GM12878 (cell line): ENCODE measurements at regions not wholly inside any gene's neighbourhood (a gene's known extent, or its start where the extent isn't known, plus 50 kb on each side); places are given as distances from the start of the nearest gene placed in this dataset.

Experiments
- ATAC-seq: fragments of 200-7000 bp; cut with Tn5 transposase; 3 replicates; pipeline ENCODE4 v1.9.1; 2020; ENCODE audit warnings: mild to moderate bottlenecking, moderate library complexity
- BruUV-seq: library from RNA; stranded (reverse); fragments of 400-500 nt; replicated peaks from 2 replicates; lab custom pipeline; 2021; lab: Mats Ljungman, UMichigan
- CTCF ChIA-PET: fragments of 300-600 bp; sonication (Branson Sonifier 250); formaldehyde crosslinking; extraction: SDS; loops from one replicate; lab custom pipeline; 2021; ENCODE audit warnings: inconsistent platforms; lab: Yijun Ruan, JAX
- POLR2A ChIA-PET: fragments of 350-600 bp; formaldehyde crosslinking; extraction: SDS; loops from one replicate; lab custom pipeline; 2021; ENCODE audit warnings: inconsistent platforms; lab: Charles Lee
- RAD21 ChIA-PET: fragments of 300-600 bp; sonication (Branson Sonifier 250); formaldehyde crosslinking; loops from one replicate; lab custom pipeline; 2023; ENCODE audit warnings: antibody characterized with exemption; ENCODE audit not compliant: unreplicated experiment; lab: Charles Lee
- SMC1A ChIA-PET: fragments of 300-600 bp; sonication (Branson Sonifier 250); formaldehyde crosslinking; loops from one replicate; lab custom pipeline; 2023; ENCODE audit not compliant: unreplicated experiment, uncharacterized antibody; lab: Charles Lee
- DNase-seq: peaks from one replicate; pipeline ENCODE4 v3.0.0-alpha.2; 2011; ENCODE audit warnings: low read depth, low spot score
- FAIRE-seq: peaks from 3 replicates; lab custom pipeline; 2011; peaks lifted over from hg19 to GRCh38; lab: Jason Lieb, UNC
- H2AFZ ChIP-seq: 2 replicates; pipeline ENCODE4 v1.6.0; 2011; ENCODE audit warnings: low read depth, low read length, control low read depth; ENCODE audit not compliant: control insufficient read depth
- H3K27ac ChIP-seq: 2 replicates; pipeline ENCODE4 v1.5.1; 2011; ENCODE audit warnings: control low read depth; ENCODE audit not compliant: control insufficient read depth, insufficient read depth
- H3K27me3 ChIP-seq, 2 experiments: replicated peaks in 1 of 2; 2 replicates each; pipeline versions ENCODE4 v1.6.0 to v1.6.1; 2011; ENCODE audit warnings: low read length in 1 of 2; ENCODE audit not compliant: control insufficient read depth in 2 of 2, insufficient read depth in 2 of 2
- H3K36me3 ChIP-seq, 2 experiments: 2 replicates each; pipeline ENCODE4 v1.5.1; 2011; ENCODE audit warnings: low read length in 1 of 2; ENCODE audit not compliant: control insufficient read depth in 2 of 2, insufficient read depth in 2 of 2
- H3K4me1 ChIP-seq: 2 replicates; pipeline ENCODE4 v1.6.1; 2011; ENCODE audit warnings: mild to moderate bottlenecking, low read length, moderate library complexity, mixed read lengths; ENCODE audit not compliant: control insufficient read depth, insufficient read depth
- H3K4me2 ChIP-seq: 2 replicates; pipeline ENCODE4 v1.6.0; 2011; ENCODE audit warnings: control low read depth; ENCODE audit not compliant: control insufficient read depth, insufficient read depth
- H3K4me3 ChIP-seq: fragments of 200-600 bp; sonication (generic); 2 replicates; pipeline ENCODE4 v1.5.1; 2016
- H3K79me2 ChIP-seq: 2 replicates; pipeline ENCODE4 v1.6.0; 2011; ENCODE audit warnings: low read length; ENCODE audit not compliant: control insufficient read depth, insufficient read depth
- H3K9ac ChIP-seq: 2 replicates; pipeline ENCODE4 v1.8.0; 2011; ENCODE audit warnings: low read length, control low read depth, mixed read lengths; ENCODE audit not compliant: control insufficient read depth, insufficient read depth
- H3K9me3 ChIP-seq: replicated peaks from 3 replicates; pipeline ENCODE4 v1.5.1; 2011; ENCODE audit warnings: mild to moderate bottlenecking, low read length; ENCODE audit not compliant: control insufficient read depth, insufficient read depth
- H4K20me1 ChIP-seq: 2 replicates; pipeline ENCODE4 v1.6.0; 2011; ENCODE audit not compliant: control insufficient read depth, insufficient read depth
- ATF2 ChIP-seq: IDR thresholded peaks from 2 replicates; pipeline ENCODE4 v1.6.1; 2012; ENCODE audit warnings: low read length, inconsistent platforms
- CEBPB ChIP-seq, 2 experiments: fragments of 150-350 bp in 1 of 2; IDR thresholded peaks; 2 replicates each; pipeline ENCODE4 v1.6.1; 2012 to 2014; ENCODE audit warnings: low read depth in 2 of 2, low read length in 2 of 2, borderline replicate concordance in 1 of 2, inconsistent platforms in 1 of 2
- EGR1 ChIP-seq, 2 experiments: IDR thresholded peaks; 1 replicate in 1 of 2; 2 replicates in 1 of 2; pipeline ENCODE4 v1.6.1; 2011 to 2012; ENCODE audit warnings: low read depth in 2 of 2, low read length in 2 of 2, borderline replicate concordance in 1 of 2, mild to moderate bottlenecking in 1 of 2, moderate library complexity in 1 of 2
- REST ChIP-seq: IDR thresholded peaks from 2 replicates; pipeline ENCODE4 v1.6.1; 2012; ENCODE audit warnings: mild to moderate bottlenecking, low read depth, low read length
- SMAD1 ChIP-seq: fragments of 450-650 bp; IDR thresholded peaks from 2 replicates; pipeline ENCODE4 v1.6.1; 2018; ENCODE audit warnings: mild to moderate bottlenecking, low read depth; ENCODE audit not compliant: partially characterized antibody
- YBX1 ChIP-seq: fragments of 450-650 bp; IDR thresholded peaks from 2 replicates; pipeline ENCODE4 v1.6.1; 2016; ENCODE audit warnings: antibody characterized with exemption
- WGBS: methylation state at CpG from one replicate; pipeline ENCODE4 v1.1.6; 2016; ENCODE audit warnings: low lambda C conversion rate; ENCODE audit not compliant: insufficient replicate concordance, insufficient coverage; ENCODE audit errors: missing lambda C conversion rate; 5-methylcytosine and 5-hydroxymethylcytosine counted together
- in situ Hi-C: fragments of 300-500 bp; cut with MboI; formaldehyde crosslinking; loops from 9 replicates; pipeline ENCODE4 v1.14.3; 2018; ENCODE audit warnings: mixed read lengths
- intact Hi-C: fragments of 100-400 bp; cut with micrococcal nuclease; formaldehyde crosslinking; loops from one replicate; pipeline ENCODE4 v1.14.2; 2022; ENCODE audit not compliant: unreplicated experiment
- TF ChIP-seq, protein P1 (sequence below): fragments of 450-650 bp; IDR thresholded peaks from 2 replicates; pipeline ENCODE4 v1.6.1; 2018; ENCODE audit warnings: borderline replicate concordance, mild to moderate bottlenecking; ENCODE audit not compliant: partially characterized antibody

DNA sequence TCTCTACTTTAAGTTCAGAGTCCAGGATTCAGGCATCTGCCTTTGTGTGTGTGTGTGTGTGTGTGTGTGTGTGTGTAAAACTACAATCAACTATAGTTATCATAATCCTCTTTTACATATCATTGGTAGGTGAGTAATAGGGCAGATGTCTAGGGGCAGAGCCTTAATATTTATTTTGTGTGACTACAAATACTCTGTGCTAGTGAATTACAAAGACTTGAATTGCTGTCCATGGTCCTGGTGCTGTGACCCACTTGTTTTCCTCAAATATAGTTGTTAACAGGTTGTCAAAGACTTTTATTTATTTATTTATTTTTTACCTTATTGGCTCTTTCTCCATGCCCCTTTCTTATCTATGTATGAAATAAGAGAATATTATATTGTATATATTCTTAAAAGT is 196.8 kb downstream of the ANXA1 start:
- CTCF ChIA-PET, result interaction anchor here (1.2 kb wide), 1 partner anchor 234 kb away, joined by 3 read pairs; no protein-coding TSS in a partner anchor
- Histone ChIP-seq H3K4me3 (no peak overlapping the region), H3K9me3 (no peaks in the 10 kb centered on the region), H2AFZ (no peak overlapping the region), H3K4me2 (no peak overlapping the region), H3K36me3 (no peaks in the 10 kb centered on the region), H3K4me1 (no peaks in the 10 kb centered on the region)
- no TSS peak for BruUV-seq
- FAIRE-seq, result no peak
- intact Hi-C loops, result no loop called here
- TF ChIP-seq SMAD1 (no peak), REST (peak; percentile 74)
- TF ChIP-seq, all 136 proteins: peak for 1
- H3K79me2 ChIP-seq, result no peaks in the 10 kb centered on the region
- SMC1A ChIA-PET, result interaction anchor here (0.9 kb wide), 1 partner anchor 15 kb away, joined by 3 read pairs; no protein-coding TSS in a partner anchor
- no peak for ATAC-seq
- H4K20me1 ChIP-seq, result no peaks in the 10 kb centered on the region
- POLR2A ChIA-PET, result interaction anchor here (1.1 kb wide), 1 partner anchor 17 kb away, joined by 3 read pairs; no protein-coding TSS in a partner anchor
- H3K27ac ChIP-seq, result no peak overlapping the region
- H3K9ac ChIP-seq, result no peak overlapping the region
- RAD21 ChIA-PET, result no interaction called here
- in situ Hi-C loops, result no loop called here
- no peak for DNase-seq
- no peaks in the 10 kb centered on the region for H3K27me3 ChIP-seq

GRCh38 chr9:73349476-73349875 is 197.8 kb downstream of the ANXA1 start:
- intact Hi-C loops, result no loop called here
- Histone ChIP-seq H3K4me1 (no peaks in the 10 kb centered on the region), H3K79me2 (no peaks in the 10 kb centered on the region), H3K9me3 (no peaks in the 10 kb centered on the region), H2AFZ (no peak overlapping the region), H3K27me3 (no peaks in the 10 kb centered on the region), H3K36me3 (no peaks in the 10 kb centered on the region), H4K20me1 (no peaks in the 10 kb centered on the region), H3K27ac (no peak overlapping the region), H3K4me2 (no peak overlapping the region), H3K9ac (no peak overlapping the region), H3K4me3 (no peak overlapping the region)
- in situ Hi-C loops, result no loop called here
- BruUV-seq, result no TSS peak
- ATAC-seq (no peak), DNase-seq (no peak), FAIRE-seq (no peak)
- ChIA-PET SMC1A (interaction anchor here (0.9 kb wide), 1 partner anchor 14 kb away, joined by 3 read pairs; no protein-coding TSS in a partner anchor), RAD21 (no interaction called here), CTCF (interaction anchor here (0.6 to 1.2 kb wide), 2 partner anchors 233 to 354 kb away, joined by 3 to 4 read pairs; no protein-coding TSS in a partner anchor), POLR2A (interaction anchor here (1.1 kb wide), 1 partner anchor 16 kb away, joined by 3 read pairs; no protein-coding TSS in a partner anchor)
- WGBS, result 2% methylated on average over 2 of the region's 2 CpGs
- TF ChIP-seq EGR1 (IDR thresholded peaks at IDR 0.05; ENCODE audit: borderline replicate concordance in 1 of 2, low read depth in 2 of 2, low read length in 2 of 2) (no peak), ATF2 (no peak), CEBPB (IDR thresholded peaks at IDR 0.05; ENCODE audit: borderline replicate concordance in 1 of 2, low read depth in 2 of 2, low read length in 2 of 2) (no peak), YBX1 (no peak)
- TF ChIP-seq, protein P1, sequence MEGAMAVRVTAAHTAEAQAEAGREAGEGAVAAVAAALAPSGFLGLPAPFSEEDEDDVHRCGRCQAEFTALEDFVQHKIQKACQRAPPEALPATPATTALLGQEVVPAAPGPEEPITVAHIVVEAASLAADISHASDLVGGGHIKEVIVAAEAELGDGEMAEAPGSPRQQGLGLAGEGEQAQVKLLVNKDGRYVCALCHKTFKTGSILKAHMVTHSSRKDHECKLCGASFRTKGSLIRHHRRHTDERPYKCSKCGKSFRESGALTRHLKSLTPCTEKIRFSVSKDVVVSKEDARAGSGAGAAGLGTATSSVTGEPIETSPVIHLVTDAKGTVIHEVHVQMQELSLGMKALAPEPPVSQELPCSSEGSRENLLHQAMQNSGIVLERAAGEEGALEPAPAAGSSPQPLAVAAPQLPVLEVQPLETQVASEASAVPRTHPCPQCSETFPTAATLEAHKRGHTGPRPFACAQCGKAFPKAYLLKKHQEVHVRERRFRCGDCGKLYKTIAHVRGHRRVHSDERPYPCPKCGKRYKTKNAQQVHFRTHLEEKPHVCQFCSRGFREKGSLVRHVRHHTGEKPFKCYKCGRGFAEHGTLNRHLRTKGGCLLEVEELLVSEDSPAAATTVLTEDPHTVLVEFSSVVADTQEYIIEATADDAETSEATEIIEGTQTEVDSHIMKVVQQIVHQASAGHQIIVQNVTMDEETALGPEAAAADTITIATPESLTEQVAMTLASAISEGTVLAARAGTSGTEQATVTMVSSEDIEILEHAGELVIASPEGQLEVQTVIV, result no peak
